T-helper 1 cell (primary cell): ENCODE measurements at regions not wholly inside any gene's neighbourhood (a gene's known extent, or its start where the extent isn't known, plus 50 kb on each side); places are given as distances from the start of the nearest gene placed in this dataset.
"Not testable (repeated sequence)": the region's sequence is repeated elsewhere in the genome, so short reads cannot be mapped to it uniquely, and the experiment has no call there.

Source experiments
- DNase-seq, 5 donors: peaks; one replicate each; pipeline ENCODE4 v3.0.0-alpha.2; 2012 to 2020

DNA sequence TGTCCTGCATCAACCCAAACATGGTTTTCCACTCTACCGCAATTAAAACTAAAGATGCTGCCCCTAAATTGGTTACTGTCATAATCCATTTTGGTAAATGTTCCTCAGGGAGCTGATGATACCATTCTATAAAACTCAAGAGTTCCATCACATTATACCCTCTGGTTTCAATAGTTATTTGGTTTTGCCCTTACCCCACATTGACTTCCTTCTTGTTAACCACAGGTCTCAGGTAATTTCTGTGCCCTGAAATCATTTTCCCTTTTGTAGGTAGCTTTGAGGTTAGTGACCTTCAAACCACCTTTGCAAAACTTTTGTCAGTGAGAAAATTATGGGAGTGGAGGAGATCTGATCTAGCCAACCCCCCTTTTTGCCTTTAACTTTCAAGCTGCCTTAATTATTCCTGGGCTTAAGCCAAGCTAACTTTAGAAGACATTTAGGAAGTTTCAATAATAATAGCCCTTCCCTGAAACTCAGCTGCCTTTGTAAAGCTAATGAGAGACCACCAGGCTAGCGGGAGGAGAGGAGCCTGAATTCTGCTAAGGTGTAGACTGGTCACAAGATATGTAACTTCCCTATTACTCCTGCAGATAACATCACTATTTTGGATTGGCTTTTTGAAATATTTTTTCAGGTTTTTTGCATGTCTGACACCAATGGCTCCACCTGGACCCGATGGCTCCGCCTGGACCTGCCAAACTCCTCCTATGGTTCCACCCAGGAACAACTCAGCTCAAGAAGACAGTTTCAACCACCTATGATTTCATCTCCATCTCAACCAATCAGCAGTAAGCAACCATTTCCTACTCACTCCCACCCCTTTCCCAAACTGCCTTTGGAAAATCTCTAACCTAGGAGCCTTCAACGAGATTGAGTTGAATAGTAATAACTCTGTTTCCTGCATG is 224.9 kb downstream of the HS3ST3B1 start:
- no peak for DNase-seq

DNA sequence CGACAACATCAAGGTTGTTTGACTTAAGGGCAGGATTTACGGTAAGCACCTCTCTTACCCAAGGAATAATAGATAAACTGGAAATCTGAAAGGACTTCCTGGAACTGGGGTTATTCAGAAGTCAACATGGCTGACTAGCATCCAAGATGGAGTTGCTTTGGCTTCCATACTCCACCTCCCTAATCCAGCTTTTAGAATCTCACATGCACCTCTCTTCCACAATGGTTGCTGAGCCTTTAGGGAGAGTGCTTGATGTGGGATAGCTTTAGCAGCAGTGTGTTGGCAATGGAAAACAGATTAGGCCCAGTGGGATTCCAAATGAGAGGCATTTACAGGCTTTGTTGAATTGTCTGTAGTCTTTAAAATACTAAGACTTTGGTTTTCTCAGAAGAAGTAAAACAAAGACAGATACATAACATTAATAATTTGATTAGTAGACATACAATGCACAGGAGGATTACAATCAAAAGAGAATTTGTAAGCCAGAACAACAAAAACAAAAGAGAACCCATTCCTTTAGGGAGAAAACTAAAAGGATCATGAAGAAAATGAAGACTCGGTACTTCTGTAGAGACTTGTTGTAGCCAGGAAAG is 222.0 kb downstream of the HS3ST3B1 start:
- DNase-seq = no peak

DNA sequence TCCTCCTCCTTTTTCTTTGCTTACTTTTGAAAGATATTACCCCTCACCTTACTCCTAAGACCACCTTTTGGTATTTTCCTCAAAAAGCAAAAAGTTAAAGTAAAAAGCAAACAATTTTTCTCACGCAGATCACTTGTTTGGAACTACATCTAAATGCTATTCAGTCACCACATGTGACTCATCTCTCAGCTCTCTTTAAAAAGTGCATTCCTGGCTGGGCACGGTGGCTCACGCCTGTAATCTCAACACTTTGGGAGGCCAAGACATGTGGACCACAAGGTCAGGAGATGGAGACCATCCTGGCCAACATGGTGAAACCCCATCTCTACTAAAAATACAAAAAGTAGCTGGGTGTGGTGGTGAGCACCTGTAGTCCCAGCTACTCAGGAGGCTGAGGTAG is 218.0 kb downstream of the HS3ST3B1 start:
- not testable (repeated sequence) for DNase-seq

GRCh38 chr17:14514973-14515372 is 214.1 kb downstream of the HS3ST3B1 start:
- no peak for DNase-seq

DNA sequence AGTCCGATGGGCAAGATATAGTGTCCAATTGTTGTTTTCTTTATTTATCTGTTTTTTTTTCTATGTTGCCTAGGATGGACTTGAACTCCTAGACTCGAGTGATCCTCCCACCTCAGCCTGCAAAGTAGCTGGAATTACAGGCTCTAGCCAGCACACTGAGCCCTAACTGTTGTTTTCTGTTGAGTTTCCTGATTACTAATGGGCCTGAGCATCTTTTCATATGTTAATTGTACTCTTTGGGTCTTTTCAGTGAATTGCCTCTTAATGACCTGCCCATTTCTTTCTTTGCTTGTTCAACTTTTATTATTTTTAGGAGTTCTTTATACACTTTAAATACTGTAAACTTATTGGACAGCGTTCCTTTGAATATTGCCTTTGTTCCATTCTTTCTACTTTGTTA is 213.0 kb downstream of the HS3ST3B1 start:
- DNase-seq = no peak

- no peak for DNase-seq
These were observed 209.3 kb downstream of the HS3ST3B1 start for GRCh38 chr17:14510136-14510535.

DNA sequence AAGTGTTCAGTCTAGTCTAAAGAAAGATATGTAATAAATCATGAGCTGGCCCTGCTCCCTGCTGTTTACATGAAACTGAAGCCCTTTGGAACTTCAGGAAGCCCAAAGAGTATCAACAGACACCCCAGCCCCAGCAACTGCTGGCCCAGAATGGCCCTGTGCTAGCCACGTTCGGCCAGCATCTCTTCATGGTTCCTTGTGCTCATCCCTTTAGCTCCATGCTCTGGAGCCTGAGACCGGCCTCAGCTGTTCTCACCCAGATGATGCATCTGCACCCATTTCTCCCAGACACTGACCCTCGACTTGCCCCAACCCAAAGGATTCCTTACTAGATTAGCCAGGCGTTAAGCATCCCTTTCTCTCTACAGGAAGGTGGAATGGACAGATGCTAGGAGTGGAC is 207.3 kb downstream of the HS3ST3B1 start:
- no peak for DNase-seq

GRCh38 chr17:14506364-14506763 is 205.5 kb downstream of the HS3ST3B1 start:
- no peak for DNase-seq

GRCh38 chr17:14505606-14506005 is 204.7 kb downstream of the HS3ST3B1 start:
- DNase-seq = no peak

- no peak for DNase-seq
These were observed 199.1 kb downstream of the HS3ST3B1 start for GRCh38 chr17:14499976-14500375.

DNA sequence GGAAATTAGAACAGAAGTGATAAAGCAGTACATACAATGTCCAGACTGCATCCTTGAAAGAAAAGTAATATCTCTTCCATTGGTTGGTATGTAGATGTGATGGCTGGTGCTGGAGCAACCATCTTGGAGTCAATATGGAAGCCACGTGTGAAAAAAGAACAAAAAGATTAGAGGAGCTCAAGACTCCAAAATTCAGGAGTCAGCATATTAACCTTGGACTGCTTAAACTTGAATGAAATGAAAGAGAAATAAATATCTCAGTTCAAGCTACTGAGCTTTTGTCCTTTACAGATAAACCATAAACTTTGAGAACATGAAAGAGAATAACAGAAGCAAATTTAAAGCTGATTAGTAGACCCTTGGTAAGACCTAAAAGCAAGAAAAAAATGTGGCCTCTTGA is 197.9 kb downstream of the HS3ST3B1 start:
- no peak for DNase-seq

DNA sequence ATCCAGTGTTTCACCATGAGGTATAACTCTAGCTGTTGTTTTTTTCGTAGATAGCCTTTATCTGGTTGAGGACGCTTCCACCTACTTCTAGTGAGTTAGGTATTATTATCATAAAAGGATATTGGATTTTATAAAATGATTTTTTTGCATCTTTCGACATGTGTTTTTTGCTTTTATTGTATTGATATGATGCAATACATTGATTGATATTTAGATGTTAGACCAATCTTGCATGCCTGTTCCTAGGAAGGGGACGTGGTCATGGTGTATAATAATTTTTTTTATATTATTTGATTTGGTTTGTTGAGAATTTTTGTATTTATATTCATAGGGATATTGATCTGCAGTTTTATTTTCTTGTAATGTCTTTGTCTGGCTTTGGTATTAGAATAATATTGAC is 193.3 kb downstream of the HS3ST3B1 start:
- no peak for DNase-seq

DNA sequence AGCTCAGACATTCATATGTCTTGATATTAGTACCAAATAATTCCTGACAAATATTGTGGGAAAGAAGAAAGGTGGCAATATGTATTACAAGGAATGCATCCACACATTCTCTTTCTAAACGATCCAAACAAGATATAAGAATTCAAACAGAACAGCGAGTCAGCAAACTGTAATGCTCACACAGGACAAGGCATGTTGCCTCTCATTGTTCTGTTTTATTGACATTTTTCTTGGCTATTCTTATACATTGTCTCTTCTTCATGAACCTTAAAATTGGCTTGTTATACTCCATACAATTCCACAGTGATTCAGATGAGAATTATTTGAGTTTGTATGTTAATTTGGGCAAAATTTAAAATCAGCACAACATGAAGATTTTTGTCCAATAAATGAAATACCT is 189.1 kb downstream of the HS3ST3B1 start:
- no peak for DNase-seq

DNA sequence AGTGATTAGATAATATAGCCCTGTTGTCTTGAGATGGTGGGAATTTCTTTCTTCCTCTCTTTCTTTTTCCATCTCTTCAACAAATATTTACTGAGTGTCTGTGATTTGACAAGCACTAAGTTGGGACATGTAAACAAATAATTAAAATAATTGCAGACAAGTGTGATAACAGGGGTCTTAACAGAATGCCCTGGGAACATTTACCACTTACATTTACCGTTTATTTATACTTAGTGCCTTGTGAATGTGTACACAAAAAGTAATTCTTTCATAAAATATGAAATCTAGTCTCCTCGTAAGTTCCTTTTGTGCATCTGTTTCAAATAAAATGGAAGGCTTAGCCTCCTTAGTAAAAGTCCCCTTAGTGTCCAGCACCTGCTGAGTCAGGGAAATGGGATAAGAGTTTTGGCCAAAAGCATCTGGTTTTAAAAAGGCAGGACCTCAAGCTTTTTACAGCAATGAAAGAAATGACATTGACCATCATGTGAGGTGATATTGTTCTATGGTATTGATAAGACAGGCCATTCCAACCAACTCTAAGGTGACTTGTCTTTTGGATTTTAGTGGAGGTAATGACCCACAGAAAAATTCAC is 188.2 kb downstream of the HS3ST3B1 start:
- DNase-seq = no peak

DNA sequence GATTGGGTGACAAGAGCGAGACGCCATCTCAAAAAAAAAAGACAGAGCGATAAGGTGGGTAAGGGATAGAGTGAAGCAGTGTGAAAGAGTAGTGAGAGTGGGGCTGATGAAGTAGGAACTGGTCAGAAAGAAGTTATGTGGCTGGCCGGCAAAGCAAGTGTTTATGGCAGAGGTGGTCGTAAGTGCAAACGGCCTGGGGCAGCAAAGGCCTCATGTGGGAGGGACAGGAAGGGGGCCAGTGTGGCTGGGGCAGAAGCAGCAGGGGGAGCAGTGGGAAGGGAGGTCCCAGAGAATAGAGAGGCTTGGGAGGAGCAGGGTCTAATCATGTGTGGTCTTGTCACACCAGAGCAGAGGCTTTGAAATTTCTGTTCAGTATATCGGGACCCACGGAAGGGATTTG is 186.2 kb downstream of the HS3ST3B1 start:
- no peak for DNase-seq

DNA sequence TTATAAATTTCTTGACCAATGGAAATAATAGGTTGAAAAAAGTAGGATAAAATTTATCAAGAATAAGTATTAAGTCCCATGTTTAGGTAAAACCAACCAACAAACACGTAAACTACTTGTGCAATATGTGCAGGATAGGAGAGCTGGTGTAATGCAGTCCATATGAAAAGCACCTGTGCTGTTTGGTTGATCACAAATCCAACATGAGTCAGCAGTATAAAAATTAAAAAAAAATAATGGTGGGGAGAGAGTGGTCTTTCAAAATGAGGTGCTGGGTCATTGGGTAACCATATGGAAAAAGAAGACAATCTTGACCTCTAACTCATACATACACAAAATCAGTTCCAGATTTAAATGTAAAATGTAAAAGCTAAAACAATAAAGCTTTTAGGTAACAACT is 181.8 kb downstream of the HS3ST3B1 start:
- DNase-seq = no peak

- DNase-seq = no peak
These were observed 180.8 kb downstream of the HS3ST3B1 start for GRCh38 chr17:14481664-14482063.

- no peak for DNase-seq
These were observed 173.7 kb downstream of the HS3ST3B1 start for GRCh38 chr17:14474591-14474990.

DNA sequence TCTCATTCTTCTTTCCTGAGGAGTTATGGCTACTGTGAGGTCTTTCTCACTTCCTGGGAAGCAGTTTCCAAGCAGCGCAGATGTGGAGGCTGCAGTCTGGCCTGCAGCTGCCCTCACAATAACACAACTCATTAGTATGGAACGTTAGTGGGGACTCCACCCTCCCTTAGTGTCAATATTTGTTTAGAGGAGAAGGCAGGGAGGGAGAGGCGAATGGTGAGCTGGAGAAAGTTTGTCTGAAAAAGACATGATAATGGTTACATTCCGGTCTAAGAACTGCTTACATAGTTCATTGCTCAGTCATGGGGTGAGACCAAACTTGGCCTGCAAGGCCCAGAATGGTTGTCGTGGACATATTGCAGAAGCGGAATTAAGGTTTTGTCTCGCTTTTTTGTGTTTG is 170.2 kb downstream of the HS3ST3B1 start:
- no peak for DNase-seq

DNA sequence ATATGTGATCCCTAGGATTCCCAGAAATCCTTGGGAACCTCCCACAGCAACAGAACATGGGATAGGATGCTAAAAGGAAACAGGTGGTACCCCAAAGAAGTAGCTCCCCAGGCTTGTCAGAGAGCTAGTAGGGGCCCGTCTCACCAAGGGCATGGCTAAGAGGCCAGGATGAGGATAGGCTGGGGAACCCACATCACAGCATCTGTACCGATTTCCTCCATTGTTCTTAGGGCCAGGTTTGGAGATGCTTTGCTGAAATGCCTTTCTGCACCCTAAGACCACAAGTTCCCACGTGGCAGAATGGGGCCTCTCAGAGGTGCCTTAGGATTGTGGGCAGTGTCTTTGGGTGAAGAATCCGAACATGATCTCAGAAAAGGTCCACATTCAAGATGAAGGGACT is 169.5 kb downstream of the HS3ST3B1 start:
- no peak for DNase-seq

DNA sequence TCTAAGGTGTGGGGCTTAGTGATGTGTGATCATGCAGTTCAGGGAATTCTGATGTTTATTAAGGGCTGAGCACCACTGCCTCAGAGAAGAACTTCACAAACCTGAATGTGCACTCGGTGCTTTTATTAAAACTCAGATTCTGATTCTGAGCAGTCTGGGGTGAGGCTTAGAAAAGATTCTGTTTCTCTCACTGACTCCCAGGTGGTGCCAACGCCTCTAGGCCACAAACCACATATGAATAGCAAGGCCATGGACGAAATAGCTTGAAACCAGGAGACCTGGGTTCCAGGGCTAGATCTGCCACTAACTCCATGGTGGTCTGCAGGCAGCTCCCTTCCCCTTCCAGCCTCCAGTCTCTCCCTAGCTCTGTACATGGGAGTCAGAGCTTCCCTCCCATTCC is 169.1 kb downstream of the HS3ST3B1 start:
- no peak for DNase-seq

DNA sequence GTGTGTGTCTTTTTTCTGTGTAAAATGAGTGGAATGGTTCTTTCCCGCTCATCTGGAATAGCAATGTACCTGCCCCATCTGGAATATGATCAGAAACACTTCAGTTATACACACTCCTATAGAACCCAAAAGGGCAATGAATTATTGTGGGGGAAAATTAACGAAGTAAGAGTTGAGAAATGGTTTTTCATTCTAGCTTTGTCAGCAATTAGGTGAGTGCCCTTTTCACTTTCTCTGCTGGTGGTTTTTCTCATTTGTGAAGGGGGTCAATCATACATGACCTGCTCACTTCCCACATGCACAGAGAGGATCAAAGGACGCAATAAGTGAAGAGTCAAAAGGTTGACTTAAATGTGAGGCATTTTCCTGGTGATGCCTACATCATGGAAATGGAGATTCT is 168.0 kb downstream of the HS3ST3B1 start:
- DNase-seq = no peak

DNA sequence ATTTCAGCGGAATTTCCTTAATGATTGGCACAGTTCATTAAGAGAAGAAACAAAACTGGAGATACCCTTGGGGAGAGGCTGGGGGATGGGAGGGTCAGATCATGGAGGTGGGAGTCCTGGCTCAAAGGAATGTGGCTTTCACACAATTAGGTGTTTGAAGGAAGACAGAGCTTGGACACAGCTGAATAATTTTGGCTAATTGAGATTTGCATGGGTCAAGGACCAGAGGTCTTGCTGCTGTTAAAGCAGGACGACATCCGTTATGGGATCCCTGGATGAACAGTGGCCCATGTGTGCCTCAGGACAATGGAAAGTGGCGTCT is 160.3 kb downstream of the HS3ST3B1 start:
- DNase-seq = no peak

GRCh38 chr17:14460516-14461226 is 159.8 kb downstream of the HS3ST3B1 start:
- no peak for DNase-seq
